Prostate gland (tissue), 2 donors: ENCODE measurements at regions not wholly inside any gene's neighbourhood (a gene's known extent, or its start where the extent isn't known, plus 50 kb on each side); places are given as distances from the start of the nearest gene placed in this dataset.
A peak's percentile ranks its signal among the peaks of the same experiment; 100 is the strongest.

Experiments used
- DNase-seq: peaks from one replicate; pipeline ENCODE4 v3.0.0-alpha.2; 2019; ENCODE audit warnings: low spot score
- H3K27ac ChIP-seq, 2 donors: fragments of 200-600 bp; sonication (generic); 2 replicates each; pipeline ENCODE4 v1.5.1; 2017 to 2019
- H3K27me3 ChIP-seq: fragments of 200-600 bp; sonication (generic); replicated peaks from 2 replicates; pipeline ENCODE4 v1.5.1; 2019; ENCODE audit not compliant: insufficient read depth
- H3K36me3 ChIP-seq, 2 donors: fragments of 200-600 bp; sonication (generic); 1 replicate in 1 of 2; 2 replicates in 1 of 2; pipeline versions ENCODE4 v1.5.1 to v1.8.1; 2017 to 2019
- H3K4me1 ChIP-seq: fragments of 200-600 bp; sonication (generic); replicated peaks from 2 replicates; pipeline ENCODE4 v1.5.1; 2019
- H3K4me3 ChIP-seq, 2 donors: fragments of 200-600 bp; sonication (generic); 2 replicates each; pipeline ENCODE4 v1.5.1; 2017 to 2019
- H3K9me3 ChIP-seq: fragments of 200-600 bp; sonication (generic); 2 replicates; pipeline ENCODE4 v1.5.1; 2017
- POLR2A ChIP-seq: fragments of 450-650 bp; IDR thresholded peaks from one replicate; pipeline ENCODE4 v1.6.1; 2016; ENCODE audit warnings: antibody characterized with exemption, mild to moderate bottlenecking
- POLR2AphosphoS5 ChIP-seq: sonication (generic); formaldehyde crosslinking; IDR thresholded peaks from one replicate; pipeline ENCODE4 v1.6.1; 2017; ENCODE audit warnings: antibody characterized with exemption
- WGBS: methylation state at CpG from one replicate; pipeline ENCODE4 v1.1.5; 2018; 5-methylcytosine and 5-hydroxymethylcytosine counted together
- intact Hi-C: fragments of 100-400 bp; cut with DNase I; formaldehyde crosslinking; loops from one replicate; pipeline ENCODE4 v1.14.2; 2022
- TF ChIP-seq, protein P1 (sequence below), 4 experiments: fragments of 200-600 bp in 2 of 4; fragments of 450-650 bp in 2 of 4; sonication (generic) in 2 of 4; IDR thresholded peaks; 1 replicate in 3 of 4; 2 replicates in 1 of 4; pipeline ENCODE4 v1.5.1; 2016 to 2019; ENCODE audit warnings: antibody characterized with exemption in 4 of 4, mild to moderate bottlenecking in 2 of 4, moderate library complexity in 2 of 4

DNA sequence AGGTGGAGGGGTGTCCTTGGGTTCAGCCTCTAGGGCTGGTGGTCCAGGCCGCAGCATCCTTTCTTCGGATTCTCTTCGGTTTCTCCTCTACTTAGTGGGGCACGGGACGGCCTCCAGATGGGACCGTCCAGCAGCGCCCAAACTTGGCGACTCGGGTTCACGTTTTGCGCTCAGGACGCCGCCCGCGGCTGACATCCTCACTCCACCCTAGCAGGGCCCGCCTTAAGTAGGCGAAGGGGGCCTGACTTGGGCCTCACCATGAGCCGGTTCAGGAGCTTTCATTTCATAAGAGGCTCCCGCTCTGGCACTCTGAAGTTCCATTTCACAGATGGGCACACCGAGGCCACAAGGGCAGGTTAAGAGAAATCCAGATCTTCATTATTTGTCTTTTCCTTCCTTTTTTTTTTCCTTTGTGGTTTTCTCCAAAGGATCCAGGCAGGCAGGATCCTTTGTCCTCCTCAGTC, 141.2 kb downstream of the SEC14L1 start:
- H3K36me3 ChIP-seq: no peaks in the 10 kb centered on the region
- H3K4me3 ChIP-seq: peak overlapping the region; percentile 54 to 78
- 42% methylated on average over 20 of the region's 20 CpGs for WGBS
- no peaks in the 10 kb centered on the region for H3K9me3 ChIP-seq
- intact Hi-C loops: no loop called here
- H3K4me1 ChIP-seq: peaks cover 17% of the 10 kb centered on the region
- peak overlapping the region; percentile 94 for H3K27ac ChIP-seq
- DNase-seq: no peak
- TF ChIP-seq POLR2A: peak; percentile 7
- TF ChIP-seq, protein P1, sequence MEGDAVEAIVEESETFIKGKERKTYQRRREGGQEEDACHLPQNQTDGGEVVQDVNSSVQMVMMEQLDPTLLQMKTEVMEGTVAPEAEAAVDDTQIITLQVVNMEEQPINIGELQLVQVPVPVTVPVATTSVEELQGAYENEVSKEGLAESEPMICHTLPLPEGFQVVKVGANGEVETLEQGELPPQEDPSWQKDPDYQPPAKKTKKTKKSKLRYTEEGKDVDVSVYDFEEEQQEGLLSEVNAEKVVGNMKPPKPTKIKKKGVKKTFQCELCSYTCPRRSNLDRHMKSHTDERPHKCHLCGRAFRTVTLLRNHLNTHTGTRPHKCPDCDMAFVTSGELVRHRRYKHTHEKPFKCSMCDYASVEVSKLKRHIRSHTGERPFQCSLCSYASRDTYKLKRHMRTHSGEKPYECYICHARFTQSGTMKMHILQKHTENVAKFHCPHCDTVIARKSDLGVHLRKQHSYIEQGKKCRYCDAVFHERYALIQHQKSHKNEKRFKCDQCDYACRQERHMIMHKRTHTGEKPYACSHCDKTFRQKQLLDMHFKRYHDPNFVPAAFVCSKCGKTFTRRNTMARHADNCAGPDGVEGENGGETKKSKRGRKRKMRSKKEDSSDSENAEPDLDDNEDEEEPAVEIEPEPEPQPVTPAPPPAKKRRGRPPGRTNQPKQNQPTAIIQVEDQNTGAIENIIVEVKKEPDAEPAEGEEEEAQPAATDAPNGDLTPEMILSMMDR (IDR thresholded peaks at IDR 0.05): no peak
- no peaks in the 10 kb centered on the region for H3K27me3 ChIP-seq

DNA sequence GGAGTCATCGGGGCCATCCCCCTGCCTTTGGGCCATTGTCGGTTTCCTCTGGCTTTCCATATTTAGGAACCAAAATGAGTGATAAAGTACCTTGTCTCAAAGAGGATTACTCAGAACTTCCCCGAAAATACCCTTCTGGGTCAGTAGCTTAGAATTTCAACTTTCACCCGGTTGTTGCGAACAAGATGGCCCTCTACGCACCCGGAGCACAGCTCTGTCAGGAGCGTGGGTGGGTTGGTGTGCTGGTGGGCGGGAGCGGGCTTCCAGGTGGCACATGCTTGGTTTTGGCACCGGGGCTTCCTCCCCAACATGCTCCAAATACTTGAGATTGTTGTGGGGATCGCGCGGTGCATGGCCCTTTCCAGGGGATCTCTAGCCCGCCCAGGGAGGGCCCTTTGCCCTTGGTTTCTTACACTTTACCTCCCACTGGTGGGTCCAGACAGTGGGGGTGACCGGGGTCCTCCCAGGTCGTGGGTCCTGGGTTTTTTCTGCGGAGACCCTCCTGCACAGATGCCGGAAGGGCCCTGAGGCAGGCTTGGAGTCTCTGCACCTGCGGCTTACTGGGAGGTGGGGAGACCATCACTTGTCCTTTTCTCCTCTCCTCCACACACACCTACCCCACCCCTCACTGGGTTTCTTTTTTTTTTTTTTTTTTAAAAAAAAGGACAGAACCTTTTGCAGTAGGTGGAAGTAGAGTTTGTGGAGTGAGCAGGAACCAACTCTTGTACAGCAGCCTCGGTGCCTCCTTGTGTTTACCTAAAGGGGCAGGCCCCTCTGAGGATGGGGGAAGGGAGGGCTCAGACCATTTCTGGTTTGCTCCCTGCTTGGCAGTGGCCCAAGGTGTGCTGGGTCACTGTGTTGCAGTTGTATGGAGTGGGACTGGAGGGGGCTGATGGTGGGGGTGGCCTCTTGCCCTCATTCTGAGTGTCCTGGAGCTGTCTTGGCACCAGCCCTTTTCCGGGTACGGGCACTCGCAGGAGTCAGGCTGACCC, 142.1 kb downstream of the SEC14L1 start:
- H3K27ac ChIP-seq: peak overlapping the region; percentile 94
- H3K9me3 ChIP-seq: no peaks in the 10 kb centered on the region
- 34% methylated on average over 24 of the region's 24 CpGs for WGBS
- TF ChIP-seq POLR2AphosphoS5: peak; percentile 13
- TF ChIP-seq, protein P1 (IDR thresholded peaks at IDR 0.05): no peak
- peak; percentile 24 for TF ChIP-seq POLR2A
- no peaks in the 10 kb centered on the region for H3K36me3 ChIP-seq
- peaks cover 23% of the 10 kb centered on the region for H3K4me1 ChIP-seq
- DNase-seq: peak; percentile 44
- peak overlapping the region; percentile 54 to 78 for H3K4me3 ChIP-seq
- intact Hi-C loops: no loop called here
- no peaks in the 10 kb centered on the region for H3K27me3 ChIP-seq

DNA sequence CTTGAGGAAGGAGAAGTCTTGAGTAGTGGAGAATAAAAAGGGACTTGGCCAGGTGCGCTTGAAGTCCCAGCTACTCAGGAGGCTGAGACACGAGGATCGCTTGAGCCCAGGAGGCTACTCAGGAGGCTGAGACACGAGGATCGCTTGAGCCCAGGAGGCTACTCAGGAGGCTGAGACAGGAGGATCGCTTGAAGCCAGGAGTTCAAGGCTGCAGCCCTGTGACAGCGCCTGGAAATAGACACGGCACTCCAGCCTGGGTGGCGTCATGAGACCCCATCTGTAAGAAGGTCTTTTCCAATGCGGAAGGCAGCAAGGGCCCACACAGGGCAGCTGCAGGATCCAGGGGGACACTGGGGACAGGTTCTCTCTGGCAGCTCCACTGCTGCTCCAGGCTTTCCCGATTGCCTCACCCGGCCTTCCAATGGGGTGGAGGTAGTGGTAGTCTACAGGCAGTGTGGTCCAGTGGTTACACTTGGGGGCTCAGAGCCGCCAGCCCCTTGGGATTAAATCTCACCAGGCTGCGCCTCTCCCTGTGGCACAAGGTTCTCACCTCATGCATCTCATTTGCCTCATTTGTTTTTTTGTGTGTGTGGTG, 143.4 kb downstream of the SEC14L1 start:
- H3K4me1 ChIP-seq: peaks cover 28% of the 10 kb centered on the region

GRCh38 chr17:77285594-77286390, 145.0 kb downstream of the SEC14L1 start:
- no peaks in the 10 kb centered on the region for H3K9me3 ChIP-seq
- peak overlapping the region; percentile 94 for H3K27ac ChIP-seq
- no peaks in the 10 kb centered on the region for H3K27me3 ChIP-seq
- 32% methylated on average over 34 of the region's 34 CpGs for WGBS
- peak; percentile 82 for DNase-seq
- no peak overlapping the region for H3K4me3 ChIP-seq
- no peaks in the 10 kb centered on the region for H3K36me3 ChIP-seq
- intact Hi-C loops: no loop called here
- peaks cover 28% of the 10 kb centered on the region for H3K4me1 ChIP-seq
- TF ChIP-seq POLR2AphosphoS5 (no peak), POLR2A (peak; percentile 19)

More for the DNA sequence above, 143.4 kb downstream of the SEC14L1 start:
- no peak for DNase-seq
- no peaks in the 10 kb centered on the region for H3K9me3 ChIP-seq
- intact Hi-C loops: no loop called here
- H3K27me3 ChIP-seq: no peaks in the 10 kb centered on the region
- TF ChIP-seq POLR2A: no peak
- TF ChIP-seq POLR2AphosphoS5: no peak
- no peak overlapping the region for H3K4me3 ChIP-seq
- H3K27ac ChIP-seq: peak overlapping the region; percentile 94
- H3K36me3 ChIP-seq: no peaks in the 10 kb centered on the region
- WGBS: 91% methylated on average over 14 of the region's 14 CpGs

DNA sequence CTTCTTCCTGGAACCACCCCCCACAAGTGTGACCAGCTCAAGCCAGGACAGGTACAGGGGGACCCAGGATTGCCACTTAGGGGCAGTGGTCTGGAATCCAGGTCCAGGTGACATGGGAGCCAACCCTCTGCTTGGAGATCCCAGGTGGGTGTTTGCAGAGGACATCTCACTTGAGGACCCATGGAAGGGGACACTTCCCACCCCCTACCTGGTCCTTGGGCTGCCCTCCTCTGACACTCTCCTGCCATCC, 145.5 kb downstream of the SEC14L1 start:
- H3K36me3 ChIP-seq: no peaks in the 10 kb centered on the region
- intact Hi-C loops: no loop called here
- TF ChIP-seq, protein P1 (IDR thresholded peaks at IDR 0.05): no peak
- TF ChIP-seq POLR2A: no peak
- no peak for TF ChIP-seq POLR2AphosphoS5
- H3K27me3 ChIP-seq: no peaks in the 10 kb centered on the region
- H3K4me3 ChIP-seq: no peak overlapping the region
- DNase-seq: no peak
- H3K4me1 ChIP-seq: peaks cover 28% of the 10 kb centered on the region
- no peaks in the 10 kb centered on the region for H3K9me3 ChIP-seq
- peak overlapping the region; percentile 94 for H3K27ac ChIP-seq
